ENCODE measurements at regions not wholly inside any gene's neighbourhood (a gene's known extent, or its start where the extent isn't known, plus 50 kb on each side); places are given as distances from the start of the nearest gene placed in this dataset.
"Not testable (repeated sequence)": the region's sequence is repeated elsewhere in the genome, so short reads cannot be mapped to it uniquely, and the experiment has no call there.

DNA sequence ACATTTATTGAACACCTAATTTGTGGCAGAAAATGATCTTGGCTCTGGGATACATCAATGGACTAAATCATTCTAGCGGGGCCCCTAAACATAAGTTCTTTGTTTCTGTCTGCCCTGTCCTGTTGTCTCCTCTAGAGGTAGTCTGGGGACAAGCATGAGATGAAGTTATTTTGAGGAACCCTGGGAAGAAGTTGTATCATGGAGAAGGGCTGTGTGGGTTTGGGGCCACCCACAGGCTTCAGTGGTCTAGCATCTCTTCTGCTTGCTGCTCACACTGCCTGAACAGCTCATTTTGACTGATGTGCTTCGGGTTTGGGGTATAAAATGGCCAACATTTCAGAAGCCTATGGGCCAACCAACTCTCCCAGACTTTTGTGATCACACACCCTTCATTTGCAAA is 50.3 kb upstream of the OSBPL11 start:
- no peak for DNase-seq (ENCODE audit: extremely low read depth in 1 of 2, low read depth in 1 of 2)

DNA sequence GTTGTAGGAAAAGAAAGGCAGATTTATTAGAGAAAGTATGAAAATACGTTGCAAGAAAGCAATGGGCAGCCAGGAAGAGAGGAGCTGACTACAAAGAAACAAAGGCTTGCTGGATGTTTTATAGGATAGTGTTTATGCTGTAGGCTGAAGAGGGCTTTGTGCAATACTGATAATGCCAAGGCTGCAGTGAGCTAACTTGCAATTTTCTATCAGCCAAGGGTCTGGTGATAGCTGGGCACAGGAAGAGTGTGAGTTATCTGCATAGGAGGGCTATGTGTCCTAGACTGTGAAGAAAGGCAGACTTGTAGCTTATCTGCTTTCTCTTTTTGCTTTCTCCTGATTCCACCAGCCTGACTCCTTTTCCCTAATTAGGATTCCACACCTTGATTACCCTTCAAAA is 51.3 kb upstream of the OSBPL11 start:
- DNase-seq (ENCODE audit: extremely low read depth in 1 of 2, low read depth in 1 of 2) = no peak

DNA sequence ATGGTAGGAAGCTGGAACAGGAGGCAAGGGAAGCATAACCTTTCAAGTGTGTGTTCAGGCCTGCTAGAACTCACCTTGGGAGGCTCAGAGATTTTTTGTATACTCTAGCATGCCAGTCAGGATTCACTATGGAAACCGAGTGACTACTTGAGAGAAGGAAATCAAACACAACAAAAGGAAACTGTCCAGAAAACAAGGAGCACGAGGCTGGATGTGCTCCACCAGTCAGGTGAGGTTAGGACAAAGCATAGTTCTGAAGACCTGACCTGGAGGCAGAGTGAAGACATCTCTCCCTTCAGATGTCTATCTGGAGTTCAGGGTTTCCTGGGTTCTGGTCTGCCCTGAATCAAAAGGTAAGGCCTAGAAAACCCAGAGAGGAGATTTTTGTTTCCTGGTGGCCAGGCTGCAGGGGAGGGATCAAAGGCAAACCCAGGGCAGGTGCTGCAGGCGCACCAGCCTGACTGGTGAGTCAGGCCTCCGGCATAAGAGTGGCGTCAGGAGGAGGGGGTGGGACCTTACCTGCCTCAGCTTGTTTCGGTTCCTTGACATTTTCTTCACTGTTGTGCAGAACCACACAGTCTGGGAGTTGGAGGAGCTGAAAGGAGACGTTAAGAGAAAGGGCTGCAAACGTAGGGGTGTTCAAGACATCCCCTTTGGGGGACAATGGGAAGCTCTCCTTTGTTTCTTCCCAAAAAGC is 52.2 kb upstream of the OSBPL11 start:
- DNase-seq (ENCODE audit: extremely low read depth in 1 of 2, low read depth in 1 of 2) = no peak

DNA sequence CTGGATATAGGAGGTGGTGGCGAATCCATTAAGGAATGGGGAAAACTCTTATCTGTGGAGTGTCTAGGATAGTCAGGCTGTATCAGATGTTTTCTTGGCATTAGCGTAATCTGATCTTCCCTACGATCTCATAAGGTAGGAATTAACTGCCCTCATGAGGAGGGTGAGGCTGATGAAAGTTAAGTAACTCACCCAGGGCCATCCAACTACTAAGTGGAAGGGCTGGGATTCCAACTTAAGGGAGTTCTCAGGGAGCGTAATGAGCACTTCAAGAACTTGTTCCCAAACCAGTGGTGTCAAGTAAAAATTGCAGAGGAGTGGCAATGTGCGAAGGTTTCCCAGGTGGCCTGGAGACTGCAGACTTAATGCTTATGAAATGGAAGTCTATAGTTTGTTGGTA is 55.9 kb upstream of the OSBPL11 start:
- DNase-seq (ENCODE audit: extremely low read depth in 1 of 2, low read depth in 1 of 2) = no peak

DNA sequence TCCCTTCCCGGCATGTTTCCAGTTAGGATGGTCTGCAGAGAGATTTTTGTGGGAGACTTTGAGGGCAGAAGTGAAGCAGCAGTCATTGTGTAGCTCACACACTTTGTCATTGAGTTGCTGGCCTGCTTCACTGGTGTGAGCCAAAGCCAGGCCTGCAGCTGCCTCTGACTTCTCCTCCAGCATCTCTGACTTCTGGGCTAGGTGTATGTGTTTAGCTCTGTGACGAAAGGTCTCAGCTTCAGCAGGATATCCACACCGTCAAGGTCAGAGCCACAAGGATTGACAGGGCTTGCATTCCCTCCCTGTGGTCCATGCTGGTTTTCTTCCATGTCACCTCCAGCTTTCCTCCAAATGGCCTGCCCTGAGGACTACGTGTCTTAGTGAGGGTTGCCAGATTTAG is 57.1 kb upstream of the OSBPL11 start:
- DNase-seq (ENCODE audit: extremely low read depth in 1 of 2, low read depth in 1 of 2) = no peak

DNA sequence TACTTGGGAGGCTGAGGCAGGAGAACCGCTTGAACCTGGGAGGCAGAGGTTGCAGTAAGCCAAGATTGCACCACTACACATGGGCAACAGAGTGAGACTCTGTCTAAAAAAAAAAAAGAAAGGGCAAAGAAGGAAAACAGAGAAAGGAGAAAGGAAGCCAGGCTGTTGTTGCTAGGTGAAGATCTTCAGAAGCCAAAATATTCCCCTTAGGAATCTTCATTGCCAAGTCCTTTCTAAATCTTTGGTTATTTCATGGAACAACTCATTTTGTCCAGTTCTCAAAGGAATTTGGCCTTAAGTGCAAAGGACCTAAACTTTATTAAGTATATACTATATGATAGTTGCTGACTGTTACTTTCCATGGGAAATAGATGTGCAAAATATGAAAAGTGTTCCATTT is 59.2 kb upstream of the OSBPL11 start:
- DNase-seq (ENCODE audit: extremely low read depth in 1 of 2, low read depth in 1 of 2) = no peak

DNA sequence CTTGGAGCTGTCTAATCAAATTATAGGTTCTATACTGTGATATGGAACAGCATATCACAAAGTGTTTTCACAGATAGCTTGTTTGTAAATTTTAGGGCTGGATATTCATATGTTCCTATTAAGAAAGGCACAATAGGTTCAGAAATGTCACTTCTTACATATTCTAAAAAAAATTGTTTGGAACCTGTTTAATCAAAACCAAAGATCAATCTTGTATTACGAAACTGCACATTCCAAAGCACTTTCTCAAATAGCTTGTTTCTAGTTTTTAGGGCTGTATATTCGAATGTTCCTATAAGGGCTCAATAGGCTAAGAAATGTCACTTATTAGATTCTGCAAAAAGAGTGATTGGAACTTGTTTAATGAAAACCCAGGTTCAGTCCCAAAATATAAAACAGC is 67.4 kb upstream of the OSBPL11 start:
- DNase-seq (ENCODE audit: extremely low read depth in 1 of 2, low read depth in 1 of 2) = no peak

DNA sequence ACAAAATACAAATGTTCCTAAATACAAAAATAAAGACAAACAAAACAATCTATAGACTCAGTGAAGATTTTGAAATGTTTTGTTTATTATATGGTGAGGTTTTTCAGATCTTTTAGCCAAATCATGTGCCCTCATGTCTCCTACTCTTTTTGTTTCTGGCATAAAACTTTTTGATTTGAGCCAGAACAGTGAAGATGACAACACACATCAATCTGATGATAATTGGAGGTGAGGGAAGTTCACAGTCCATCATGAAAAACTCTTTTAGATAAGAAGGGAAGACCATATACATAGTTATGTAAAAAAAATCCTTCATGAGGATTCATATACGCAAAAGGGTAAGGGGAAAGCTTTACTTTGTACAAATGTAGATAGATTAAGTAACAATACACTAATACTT is 75.1 kb upstream of the OSBPL11 start:
- no peak for DNase-seq (ENCODE audit: extremely low read depth in 1 of 2, low read depth in 1 of 2)

DNA sequence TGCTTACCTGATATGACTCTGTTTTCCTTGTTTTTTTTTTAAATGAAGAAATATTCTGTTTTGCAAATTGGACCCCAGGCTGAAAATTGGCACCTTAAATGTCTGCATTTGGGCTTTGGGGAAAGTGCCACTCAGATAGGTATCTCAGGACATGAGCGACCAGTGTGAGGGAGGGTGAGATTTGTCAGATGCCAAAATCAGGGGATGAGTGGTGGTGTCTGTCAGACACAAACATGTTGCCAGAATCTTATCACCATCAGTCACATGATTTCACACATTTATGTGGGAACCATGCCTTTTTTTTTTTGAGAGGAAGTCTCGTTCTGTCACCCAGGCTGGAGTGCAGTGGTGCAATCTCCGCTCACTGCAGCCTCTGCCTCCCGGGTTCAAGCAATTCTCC is 75.6 kb upstream of the OSBPL11 start:
- no peak for DNase-seq (ENCODE audit: extremely low read depth in 1 of 2, low read depth in 1 of 2)

DNA sequence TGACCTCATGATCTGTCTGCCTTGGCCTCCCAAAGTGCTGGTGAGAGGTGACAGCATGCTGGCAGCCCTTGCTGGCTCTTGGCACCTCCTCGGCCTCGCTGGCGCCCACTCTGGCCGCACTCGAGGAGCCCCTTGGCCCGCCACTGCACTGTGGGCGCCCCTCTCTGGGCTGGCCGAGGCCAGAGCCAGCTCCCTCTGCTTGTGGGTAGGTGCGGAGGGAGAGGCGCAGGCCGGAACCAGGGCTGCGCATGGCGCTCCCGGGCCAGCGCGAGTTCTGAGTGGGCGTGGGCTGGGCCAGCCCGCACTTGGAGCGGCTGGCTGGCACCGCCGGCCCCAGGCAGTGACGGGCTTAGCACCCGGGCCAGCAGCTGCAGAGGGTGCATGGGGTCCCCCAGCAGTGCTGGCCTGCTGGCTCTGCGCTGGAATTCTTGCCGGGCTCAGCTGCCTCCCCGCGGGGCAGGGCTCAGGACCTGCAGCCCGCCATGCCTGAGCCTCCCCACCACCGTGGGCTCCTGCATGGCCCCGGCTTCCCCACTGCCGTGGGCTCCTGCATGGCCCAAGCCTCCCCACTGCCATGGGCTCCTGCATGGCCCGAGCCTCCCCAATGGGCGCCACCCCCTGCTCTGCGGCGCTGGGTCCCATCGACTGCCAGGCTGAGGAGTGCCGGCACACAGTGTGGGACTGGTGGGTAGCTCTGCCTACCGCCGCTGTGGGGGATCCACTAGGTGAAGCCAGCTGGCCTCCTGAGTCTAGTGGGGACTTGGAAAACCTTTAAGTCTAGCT is 76.4 kb upstream of the OSBPL11 start:
- no peak for DNase-seq (ENCODE audit: extremely low read depth in 1 of 2, low read depth in 1 of 2)

DNA sequence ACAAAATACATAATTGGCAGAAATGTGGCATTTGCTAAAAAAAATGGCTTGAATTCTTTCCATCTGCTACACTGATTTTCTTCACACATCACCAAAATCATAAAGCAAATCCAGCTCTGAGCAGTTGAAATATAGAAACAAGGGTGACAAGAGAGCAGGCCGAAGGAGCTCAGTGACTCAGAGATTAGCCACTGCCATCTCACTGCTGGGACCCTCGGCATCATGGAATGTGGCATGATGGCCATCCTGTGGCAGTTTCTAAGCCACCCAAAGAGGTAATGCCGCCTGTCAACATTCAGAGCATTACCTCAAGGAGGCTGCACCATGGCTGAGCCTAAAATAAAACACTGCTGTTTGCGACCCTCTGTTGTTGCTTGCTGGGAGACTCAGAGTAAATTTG is 80.5 kb upstream of the OSBPL11 start:
- no peak for DNase-seq (ENCODE audit: extremely low read depth in 1 of 2, low read depth in 1 of 2)

DNA sequence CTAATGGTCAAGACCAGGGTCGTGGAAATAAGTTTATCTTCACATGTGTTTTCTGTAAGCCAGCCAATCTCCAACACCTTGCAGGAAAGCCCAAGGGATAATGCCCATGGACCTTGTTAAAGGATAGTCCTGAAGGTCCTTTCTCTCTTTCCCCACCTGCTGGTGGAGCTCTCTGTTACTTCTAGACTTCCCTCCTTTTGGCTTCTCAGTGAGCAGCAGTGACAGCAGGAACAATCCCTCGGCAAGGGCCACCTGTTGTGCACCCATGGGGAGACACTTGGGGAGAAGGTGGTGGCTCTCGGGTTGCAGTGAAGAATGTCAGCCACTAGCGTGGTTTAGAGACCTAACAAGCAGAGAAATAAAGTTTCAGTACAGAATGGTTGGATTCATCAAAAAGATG is 84.0 kb upstream of the OSBPL11 start:
- no peak for DNase-seq (ENCODE audit: extremely low read depth in 1 of 2, low read depth in 1 of 2)

DNA sequence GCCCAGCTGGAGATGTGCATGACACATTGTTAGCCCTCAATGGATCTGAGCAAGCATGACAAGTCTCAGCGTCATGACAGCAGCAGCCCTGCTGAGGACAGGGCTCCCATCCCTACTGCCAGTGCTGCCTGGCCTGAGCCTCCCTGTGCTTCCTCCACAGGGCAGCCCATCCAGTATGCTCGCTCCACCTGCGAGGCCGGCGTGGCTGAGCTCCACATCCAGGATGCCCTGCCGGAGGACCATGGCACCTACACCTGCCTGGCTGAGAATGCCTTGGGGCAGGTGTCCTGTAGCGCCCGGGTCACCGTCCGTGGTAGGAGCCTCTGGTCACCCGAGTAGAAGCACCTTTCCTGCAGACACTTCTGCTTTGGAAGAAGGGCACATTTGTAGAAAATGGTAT is 85.8 kb upstream of the OSBPL11 start:
- no peak for DNase-seq (ENCODE audit: extremely low read depth in 1 of 2, low read depth in 1 of 2)

DNA sequence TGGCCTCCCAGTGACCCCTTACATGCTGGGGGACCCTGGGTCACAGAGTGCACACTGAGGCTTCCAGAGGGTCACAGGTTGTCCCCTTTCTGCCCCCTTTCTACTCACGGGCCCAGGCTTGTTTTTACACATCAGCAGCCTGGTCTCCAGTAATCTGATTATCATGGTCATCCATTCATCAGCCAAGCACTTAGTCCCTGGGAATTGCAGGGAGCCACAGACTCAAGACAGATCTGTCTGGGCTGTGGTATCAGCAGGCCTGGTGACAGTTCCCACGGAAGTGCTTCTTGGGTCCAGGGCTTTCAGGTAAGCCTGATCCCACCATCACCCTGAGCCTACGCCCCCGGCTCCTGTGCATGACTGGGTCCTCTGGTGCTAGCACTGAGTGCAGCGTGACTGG is 86.6 kb upstream of the OSBPL11 start:
- not testable (repeated sequence) for DNase-seq (ENCODE audit: extremely low read depth in 1 of 2, low read depth in 1 of 2)

DNA sequence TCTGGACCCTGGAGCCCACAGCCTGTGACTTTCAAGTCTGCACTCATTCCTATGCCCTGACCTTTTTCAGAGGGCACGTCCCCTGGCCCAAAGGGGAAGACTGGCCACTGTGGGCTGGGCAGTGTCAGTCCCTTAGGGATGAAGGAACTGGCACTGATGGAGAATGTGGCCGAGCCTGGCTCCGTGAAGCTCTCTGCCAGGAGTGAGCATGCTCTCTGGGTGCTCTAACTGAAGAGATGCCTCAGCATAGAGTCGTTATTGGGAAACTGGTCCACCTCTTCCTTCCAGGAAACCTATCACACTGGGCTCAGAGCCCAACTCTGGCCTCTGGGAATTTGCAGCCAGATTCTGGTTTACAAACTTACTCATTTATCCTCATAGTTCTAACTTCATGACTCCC is 87.3 kb upstream of the OSBPL11 start:
- not testable (repeated sequence) for DNase-seq (ENCODE audit: extremely low read depth in 1 of 2, low read depth in 1 of 2)

DNA sequence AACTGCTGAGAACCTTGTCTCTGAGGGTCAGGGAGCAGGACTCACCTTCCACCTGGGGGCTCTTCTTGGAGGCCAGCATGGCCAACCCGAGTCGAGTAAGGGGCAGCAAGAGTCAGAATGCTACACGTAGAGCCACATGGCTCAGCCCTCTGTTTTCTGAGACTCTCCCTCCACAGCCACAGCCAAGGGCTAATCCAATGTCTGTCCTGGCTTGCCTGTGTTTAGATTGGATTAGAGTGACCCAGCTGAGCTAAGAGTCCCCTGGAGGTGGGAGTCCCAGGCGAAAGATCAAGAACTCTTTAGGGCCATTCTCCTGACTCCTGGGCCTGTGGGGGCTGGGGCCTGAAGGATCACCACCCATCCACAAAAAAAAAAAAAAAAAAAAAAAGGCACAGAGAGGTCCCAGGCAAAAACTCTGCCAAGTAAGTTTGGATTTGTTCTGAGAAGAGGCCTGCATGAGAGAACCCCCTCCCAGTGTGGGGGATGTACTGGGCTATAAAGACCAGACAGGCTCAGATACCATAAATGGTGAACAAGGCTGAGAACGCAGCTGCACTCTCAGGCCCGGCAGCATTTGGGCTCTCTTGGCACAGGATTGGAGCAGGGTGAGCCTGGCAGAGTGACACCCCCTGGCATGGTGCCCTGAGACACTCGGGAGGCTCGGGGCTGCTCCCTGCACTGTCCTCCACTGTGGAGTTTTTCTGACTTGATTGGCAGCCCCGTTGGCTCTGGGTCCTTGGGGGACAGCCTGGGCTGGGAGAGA is 88.0 kb upstream of the OSBPL11 start:
- no peak for DNase-seq (ENCODE audit: extremely low read depth in 1 of 2, low read depth in 1 of 2)

DNA sequence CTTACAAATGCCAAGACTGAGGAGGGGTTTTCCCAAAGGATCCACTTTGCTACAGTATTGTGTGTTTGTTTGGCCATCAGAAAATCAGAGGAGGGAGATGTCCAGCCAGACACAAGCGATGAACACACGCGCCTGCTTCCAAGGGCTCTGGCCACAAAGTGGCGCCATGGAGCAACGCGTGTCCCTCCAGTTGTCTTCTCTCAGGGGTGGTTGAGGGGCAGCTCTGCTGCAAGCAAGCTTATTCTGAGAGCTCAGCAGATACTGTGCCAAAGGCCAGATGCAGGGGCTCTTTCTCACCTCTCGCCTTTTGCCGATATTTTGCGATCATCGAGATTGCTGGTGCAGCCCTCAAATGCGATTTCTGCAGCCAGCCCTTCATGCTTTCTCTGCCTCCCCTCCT is 88.9 kb upstream of the OSBPL11 start:
- no peak for DNase-seq (ENCODE audit: extremely low read depth in 1 of 2, low read depth in 1 of 2)

DNA sequence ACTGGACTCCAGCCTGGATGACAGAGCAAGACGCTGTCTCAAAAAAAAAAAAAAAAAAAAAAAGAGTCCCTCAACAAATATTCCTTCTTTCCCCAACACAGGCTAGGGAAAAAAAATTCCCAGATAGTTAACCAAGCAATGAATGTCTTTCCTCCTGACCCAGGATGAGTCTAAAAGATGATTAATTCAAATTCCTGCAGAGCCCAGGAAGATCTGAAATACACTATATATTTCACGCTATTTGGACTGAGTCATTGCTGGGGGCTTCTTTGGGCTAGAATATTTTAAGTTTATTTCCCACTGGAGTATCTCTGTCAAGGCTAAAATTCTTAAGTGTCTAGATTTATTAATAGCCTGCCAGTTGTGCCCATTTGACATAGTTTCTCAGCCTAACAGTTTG is 90.4 kb upstream of the OSBPL11 start:
- DNase-seq (ENCODE audit: extremely low read depth in 1 of 2, low read depth in 1 of 2) = not testable (repeated sequence)

DNA sequence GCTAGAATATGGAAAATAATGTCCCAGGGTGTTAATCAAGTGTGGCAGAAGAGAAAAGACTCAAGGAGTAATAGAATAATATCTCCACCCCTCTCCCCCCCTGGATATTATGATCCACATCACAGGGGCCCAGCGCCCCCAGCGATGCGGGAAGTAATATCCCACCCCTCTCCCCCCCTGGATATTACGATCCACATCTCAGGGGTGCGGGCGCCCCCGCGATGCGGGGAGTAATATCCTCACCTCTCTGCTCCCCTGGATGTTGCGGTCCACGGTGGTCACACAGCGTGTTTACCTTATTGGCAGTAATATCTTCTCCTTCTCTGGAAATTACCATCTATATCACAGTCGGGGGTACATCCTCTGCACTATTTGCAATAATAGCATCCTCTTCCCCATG is 97.1 kb upstream of the OSBPL11 start:
- no peak for DNase-seq (ENCODE audit: extremely low read depth in 1 of 2, low read depth in 1 of 2)

DNA sequence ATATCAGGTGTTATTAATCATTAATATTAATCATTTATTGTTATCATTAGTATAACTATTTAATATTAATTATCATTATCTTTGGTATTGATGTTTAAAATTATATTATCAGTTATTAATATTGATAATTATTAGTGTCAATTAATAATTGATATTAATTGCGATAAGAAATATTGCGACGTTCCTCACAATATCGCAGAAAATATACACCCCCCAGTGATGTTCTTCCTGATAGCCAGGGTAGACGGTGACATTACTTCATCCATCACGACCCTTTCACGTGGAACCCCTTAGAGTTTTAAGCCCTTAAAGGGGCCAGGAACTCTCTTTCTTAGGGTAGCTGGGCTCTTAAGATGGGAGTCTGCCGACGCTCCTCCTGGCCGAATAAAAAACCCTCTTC is 98.6 kb upstream of the OSBPL11 start:
- no peak for DNase-seq (ENCODE audit: extremely low read depth in 1 of 2, low read depth in 1 of 2)

DNA sequence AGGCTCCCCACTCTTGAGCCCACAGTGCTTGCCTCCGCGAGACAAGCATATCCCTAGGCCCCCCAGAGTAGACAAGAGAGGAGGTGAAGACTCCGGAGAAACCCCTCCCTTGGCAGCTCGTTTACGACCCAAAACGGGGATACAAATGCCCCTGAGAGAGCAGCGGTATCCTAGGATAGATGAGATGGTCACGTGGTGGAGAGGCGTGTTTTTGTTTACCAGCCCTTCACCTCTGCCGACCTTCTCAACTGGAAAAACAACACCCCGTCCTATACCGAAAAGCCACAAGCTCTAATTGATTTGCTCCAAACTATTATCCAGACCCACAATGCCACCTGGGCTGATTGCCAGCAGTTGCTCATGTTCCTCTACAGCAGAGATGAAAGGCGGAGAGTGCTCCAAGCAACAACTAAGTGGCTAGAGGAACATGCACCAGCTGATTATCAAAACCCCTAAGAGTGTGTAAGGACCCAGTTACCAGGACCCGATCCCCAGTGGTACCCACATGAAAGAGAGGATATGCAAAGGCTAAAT is 99.5 kb upstream of the OSBPL11 start:
- no peak for DNase-seq (ENCODE audit: extremely low read depth in 1 of 2, low read depth in 1 of 2)

DNA sequence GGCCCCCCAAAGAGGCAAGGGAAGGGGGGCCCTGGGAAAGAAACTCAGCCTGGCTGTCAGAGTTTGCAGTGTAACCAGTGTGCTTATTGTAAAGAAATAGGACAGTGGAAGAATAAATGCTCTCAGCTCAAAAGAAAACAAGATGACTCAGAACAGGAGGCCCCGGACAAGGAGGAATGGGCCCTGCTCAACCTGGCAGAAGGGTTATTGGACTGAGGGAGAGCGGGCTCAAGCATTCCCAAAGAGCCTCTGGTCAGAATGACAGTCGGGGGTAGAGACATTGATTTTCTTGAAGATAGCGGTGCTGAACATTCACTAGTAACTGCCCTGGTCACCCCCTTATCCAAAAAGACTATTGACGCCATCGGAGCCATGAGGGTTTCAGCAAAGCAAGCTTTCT is 100.4 kb upstream of the OSBPL11 start:
- DNase-seq (ENCODE audit: extremely low read depth in 1 of 2, low read depth in 1 of 2) = no peak

Data from activated CD8-positive, alpha-beta memory T cell treated with anti-CD3 and anti-CD28 coated beads for 1 hour (primary cell).